ENCODE measurements at regions not wholly inside any gene's neighbourhood (a gene's known extent, or its start where the extent isn't known, plus 50 kb on each side); places are given as distances from the start of the nearest gene placed in this dataset.

DNA sequence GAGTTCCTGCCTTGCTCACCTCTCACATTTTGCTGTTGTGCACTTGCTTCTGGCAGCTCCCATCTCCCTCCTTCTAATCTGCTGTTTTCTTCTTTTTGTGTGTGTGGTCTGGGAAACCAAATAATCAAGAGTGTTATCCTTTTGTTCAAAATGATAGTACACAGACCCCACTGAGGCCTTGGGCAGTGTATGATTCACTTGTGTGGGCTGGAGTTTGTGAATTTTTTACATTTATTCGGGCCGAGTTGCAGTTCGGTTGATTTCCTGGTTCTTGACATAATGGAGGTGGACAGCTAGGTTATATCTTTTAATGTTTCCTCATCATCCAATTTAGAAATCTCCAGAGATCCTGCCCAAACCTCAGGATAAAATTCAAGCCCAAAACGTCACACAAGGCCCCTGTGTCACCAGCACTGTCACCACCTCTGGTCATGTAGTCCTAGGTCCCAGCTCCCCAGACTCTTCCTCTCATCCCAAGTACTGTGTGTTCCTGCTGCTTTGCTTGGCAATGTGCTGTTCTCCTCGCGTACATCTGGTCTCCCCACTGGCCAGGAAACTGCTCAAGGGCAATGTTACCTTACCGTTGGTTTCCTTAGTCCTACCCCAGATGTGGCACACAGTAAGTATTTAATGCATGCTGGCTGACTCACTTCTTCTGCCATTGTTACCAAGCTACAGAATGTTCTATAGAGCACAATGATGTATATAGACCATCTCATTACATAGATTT is 55.7 kb upstream of the PHACTR2 start:
- DNase-seq: no peak

DNA sequence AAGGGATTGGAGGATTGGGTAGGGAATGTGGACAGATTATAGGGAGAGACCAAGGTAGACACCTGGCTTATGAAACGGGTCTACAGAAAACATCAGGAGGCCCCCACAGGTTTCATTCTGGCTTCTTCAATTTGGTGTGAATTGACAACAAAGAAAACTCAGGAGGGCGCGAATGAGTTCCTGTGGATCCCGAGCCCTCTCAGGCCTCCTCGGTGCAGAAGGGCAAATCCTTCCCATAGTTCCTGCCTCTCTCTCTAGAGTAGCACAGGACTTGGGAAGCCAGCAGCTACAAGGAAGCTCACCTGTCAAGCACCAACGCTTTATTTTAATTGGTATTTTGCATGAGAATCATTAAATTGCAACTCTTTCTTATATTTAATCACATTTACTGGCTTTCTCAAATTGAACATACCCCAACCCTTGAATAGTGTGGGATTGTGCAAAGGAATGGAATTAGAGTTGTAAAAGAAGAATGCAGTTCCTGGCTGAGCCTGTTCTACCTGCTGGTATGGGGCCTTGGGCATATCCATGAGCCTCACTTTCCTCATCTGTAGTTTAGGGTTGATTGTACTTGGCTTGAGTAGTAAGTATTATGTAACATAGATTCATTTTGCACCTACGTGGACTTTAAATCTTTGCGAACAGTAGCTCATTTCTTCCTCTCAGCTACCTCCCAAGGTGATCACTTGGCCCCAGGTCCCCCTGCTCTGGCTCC is 56.4 kb upstream of the PHACTR2 start:
- DNase-seq: no peak

DNA sequence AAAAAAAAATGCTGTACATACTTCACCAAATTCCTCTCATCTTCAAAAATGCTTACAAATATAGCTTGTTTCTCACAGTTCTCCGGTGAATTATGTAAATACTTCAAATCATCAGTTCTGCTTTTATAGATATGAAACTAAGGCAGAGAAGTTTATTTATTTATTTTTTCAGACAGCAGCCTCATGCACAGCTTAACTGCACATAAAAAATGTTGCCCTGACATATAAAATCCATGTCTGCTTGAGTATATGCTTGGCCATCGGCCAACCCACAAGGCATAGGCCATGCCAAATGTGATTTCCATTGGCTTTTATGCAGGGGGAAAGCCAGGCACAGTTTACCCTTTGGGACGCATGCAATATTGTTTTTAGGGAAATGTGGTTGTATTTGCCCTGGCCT is 57.3 kb upstream of the PHACTR2 start:
- no peak for DNase-seq

DNA sequence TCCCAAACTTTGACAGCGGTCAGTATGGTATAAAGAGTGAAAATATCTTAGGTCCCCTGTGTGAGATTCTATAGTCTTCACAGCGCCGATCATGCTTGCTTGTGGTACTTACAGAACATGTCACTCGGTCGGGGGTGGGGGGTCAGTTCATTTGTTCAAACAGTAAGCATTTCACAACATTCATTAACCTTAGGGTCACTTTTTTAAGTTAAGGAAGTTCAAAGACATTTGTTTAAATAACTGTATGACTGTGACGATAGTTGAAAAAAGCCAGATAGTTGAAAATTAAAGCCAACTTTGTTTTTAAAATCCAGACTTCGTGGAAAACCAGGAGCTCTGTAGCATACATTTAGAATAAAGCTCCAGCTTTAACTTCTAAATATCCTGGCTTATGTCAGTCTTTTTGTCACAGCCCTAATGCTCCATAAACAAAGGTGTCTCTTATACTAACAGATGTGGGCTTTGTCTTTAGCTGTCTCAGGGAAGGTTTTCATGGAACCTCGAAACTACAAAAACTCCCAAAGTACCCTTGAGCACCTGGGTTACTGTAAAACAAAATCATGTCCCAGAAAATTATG is 57.9 kb upstream of the PHACTR2 start:
- DNase-seq: no peak

GRCh38 chr6:143616741-143617140 is 61.0 kb upstream of the PHACTR2 start:
- DNase-seq: no peak

DNA sequence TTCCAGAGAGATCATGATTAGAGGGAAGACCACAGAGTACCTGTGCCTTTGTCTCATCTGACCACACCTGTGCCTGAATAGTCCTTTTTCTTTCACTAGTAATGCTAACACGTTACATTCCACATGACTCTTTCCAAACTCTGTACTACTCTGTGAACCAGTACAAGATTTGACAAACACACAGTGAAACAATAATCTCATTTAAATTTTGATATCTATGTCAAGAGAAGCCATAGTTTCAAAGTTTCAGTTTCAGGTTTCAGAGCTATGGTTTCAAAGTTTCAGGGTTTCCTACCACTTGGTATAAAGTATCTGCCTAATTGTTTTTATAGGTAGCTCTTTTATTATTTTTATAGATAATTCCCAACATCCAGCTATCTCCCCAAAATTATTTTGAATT is 62.0 kb upstream of the PHACTR2 start:
- no peak for DNase-seq

DNA sequence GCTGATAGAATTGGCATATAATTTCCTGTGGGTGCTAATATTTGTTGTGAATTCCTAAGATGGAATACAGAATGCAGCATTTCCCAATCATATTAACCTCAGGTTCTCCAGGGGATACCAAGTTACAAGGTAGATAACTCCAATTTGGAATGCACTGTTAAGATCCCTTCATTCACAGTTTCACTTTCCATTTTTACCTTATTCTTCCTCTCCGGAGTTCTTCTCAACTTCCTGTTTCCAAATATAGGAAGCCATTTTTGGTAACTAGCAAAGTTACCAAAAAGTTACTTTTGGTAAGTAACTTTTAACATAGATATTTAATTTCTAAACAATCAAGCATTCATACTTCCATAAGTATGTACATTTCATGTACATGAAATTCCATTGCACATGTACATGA is 63.5 kb upstream of the PHACTR2 start:
- DNase-seq: no peak

GRCh38 chr6:143613749-143614148 is 64.0 kb upstream of the PHACTR2 start:
- no peak for DNase-seq

- no peak for DNase-seq
Observed at GRCh38 chr6:143612186-143612585, 65.6 kb upstream of the PHACTR2 start.

- DNase-seq: no peak
Observed at GRCh38 chr6:143611580-143611979, 66.2 kb upstream of the PHACTR2 start.

DNA sequence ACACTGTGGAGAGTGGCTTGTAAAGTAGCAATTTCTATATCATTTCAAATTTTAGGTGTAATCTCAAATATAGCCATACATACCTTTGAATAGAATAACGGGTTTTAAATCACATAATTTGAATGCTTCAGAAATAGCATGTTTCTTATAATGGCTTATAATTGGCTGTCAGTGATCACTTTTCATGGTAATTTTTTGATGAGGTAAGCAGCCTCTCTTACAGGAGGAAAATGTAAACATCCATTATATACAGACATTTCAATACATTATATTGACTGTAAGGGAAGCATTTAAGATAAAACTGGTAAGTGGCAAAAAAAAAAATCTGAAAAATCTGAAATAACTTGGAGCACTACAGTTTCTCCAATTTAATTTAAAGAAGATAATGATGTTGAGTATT is 67.8 kb upstream of the PHACTR2 start:
- DNase-seq: no peak

GRCh38 chr6:143609501-143609900 is 68.3 kb upstream of the PHACTR2 start:
- no peak for DNase-seq

DNA sequence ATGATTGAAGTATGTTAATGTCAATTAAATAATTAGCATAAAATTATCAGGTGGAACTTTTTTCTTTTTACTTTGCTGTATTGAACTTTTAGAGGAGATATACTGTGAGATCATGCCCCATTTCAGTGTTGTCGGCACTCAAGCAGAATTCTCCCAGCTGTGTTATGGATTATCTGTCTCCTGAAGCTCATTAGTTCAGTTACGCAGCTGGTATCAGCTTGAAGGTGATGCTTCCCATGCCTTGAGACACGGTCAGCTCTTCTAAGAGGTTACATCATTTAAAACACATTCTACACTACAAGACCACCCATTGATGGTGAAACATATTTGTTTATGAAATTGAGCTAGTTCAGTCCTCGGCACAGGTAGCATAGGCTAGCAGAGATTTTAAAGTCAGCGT is 68.9 kb upstream of the PHACTR2 start:
- no peak for DNase-seq

GRCh38 chr6:143607974-143608373 is 69.8 kb upstream of the PHACTR2 start:
- no peak for DNase-seq

GRCh38 chr6:143607168-143607567 is 70.6 kb upstream of the PHACTR2 start:
- DNase-seq: no peak

GRCh38 chr6:143605906-143606521 is 71.8 kb upstream of the PHACTR2 start:
- DNase-seq: no peak

DNA sequence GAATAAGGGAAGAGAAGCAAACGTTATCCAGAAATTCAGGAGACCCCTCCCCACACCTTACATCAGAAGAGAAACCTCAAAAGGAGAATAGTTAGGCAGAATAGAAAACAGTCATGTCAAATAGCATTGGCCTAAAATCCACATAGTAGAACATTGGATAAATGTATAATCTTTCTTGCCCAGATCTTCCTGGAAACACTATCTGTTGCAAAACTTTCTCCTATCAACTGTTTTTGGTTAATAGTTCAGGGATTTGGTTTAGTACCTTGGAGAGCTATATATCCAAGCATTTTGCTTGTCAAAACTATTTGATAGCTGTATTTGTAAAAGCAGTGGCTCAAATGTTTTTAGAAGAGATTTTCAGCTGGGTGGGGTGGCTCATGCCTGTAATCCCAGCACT is 74.3 kb upstream of the PHACTR2 start:
- no peak for DNase-seq

DNA sequence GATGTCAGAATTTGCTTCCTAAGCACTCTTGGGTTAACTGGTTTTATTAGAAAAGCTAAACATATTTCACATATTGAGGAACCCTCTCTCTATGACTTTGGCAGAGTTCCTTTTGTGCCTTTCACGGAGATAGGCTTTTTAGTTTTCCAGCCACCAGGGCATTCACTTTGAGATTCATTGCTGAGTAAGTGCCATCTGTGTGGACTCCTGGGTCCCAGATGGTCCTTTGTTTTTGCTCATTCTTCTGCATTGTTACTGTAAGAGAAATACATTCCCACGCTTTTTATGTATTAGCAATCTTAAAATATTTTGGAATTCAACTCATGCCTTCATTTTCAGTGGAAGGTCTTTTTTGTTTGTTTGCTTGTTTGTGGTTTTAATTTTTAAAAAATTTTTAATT is 76.3 kb upstream of the PHACTR2 start:
- DNase-seq: no peak

DNA sequence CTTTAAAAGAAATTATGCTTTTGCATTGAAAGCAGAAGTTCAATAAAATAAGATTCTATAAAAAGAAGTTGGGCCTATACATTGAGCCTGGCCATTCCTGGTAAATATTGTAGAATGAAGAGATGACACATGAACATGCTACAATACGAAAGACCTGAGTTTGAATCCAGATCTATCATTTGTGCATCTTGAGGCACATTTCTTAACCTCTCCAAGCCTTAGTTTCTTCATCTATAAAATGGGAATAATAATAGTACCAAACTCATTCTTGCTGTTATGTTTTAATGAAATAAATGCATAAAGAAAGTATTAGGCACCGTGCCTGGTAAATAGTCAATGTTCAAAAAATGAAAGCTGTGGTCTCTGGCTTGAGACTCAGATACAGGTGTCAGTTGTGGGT is 76.9 kb upstream of the PHACTR2 start:
- DNase-seq: no peak

DNA sequence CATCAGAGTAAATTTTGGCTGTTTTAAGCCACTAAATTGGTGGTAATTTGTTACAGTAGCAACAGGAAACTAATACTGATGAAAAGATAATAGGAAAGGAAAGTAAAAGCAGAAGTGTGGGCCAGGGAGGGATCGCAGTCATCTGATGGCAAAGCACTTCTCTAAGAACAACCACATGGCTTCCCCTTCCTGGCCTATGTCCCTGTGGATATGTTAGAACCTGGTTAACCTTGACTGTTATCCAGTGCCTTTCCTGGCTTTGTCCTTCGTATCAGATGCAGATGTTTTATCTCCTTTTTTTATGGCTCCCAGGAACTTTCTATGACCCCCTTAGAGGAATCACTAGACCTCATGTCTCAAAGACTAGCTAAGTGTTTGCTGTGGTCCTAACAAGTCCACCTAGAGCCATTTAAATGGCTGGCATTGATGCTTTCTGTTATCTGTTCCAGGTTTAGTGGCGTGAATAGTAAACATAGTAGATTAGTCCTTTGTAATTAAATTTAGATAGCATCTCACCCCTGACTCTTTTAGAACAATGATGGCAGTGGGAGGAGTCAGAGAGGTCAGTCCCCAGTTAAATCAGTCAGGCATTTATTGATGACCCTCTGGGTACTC is 79.2 kb upstream of the PHACTR2 start:
- DNase-seq: no peak

DNA sequence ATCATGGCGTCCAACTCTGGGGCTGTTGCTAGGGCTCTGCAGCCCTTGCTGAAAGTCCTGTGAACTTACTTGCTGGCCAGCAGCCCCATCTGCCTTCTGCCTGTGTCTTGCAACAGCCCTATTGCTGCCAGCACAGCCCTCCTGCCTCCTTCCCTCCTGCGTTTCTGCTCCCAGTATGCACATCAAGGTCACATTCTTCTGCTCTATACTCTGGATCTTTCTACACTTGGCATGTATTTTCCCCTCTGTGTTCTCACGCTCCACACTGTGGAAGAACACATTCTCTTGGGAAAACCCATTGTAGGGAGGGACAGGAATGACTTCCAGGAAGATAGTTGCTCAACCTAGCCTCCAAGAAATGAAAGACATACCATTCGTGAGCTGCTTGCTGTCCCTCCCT is 80.9 kb upstream of the PHACTR2 start:
- no peak for DNase-seq

DNA sequence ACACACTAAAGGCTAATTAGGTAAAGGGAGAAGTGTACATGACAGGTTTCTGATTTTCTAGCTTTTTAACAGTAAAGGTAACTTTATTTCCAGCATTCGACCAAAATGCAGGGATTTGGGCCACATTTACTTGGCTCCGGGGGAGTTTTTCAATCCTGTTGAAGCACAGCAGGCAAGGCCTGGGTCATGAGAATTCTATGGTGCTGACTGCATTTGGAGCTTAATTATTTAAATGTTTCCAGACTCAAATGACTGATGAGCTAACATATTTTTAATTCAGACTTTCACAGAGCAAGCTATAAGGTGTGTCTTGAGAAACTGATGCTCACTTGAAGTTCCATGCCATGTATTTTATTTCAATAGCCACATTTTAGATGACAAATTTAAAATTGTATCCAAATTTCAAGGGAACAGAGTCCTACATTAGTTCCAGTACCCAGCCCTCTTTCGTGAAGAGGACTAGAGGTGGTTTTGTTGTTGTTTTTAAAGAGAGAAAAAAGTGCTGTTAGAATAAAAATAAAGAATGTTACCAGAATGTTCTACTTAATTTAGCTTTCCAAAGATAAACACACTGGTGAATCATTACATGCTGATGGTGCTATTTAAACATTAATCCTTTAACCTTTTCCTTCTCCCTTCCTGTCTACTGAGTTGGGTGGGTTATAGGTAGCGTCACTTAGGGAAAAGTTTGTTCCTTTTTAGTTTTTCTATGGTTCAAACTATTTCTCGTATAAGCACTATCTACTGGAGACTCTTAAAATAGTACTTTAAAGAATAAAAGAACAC is 82.3 kb upstream of the PHACTR2 start:
- DNase-seq: no peak

DNA sequence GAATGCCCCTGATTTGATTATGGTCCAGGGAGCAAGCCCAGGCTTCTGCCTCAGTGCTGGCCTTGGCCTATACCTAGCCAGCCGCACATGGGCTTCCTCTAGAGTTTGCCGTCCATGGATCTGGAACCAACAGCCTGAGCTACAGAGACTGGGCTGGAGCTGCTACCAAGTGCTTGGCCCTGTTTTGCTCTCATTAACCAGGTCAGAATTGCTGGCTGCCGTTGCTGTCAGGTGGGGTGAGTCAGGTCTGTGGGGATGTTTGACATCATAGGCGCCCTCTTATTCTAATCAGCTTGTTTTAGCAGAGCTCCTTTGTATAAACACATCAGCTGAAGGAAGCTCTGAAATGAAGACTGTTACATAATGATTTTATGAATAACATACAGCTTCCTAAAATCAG is 83.1 kb upstream of the PHACTR2 start:
- peak; percentile 6 for DNase-seq

All from stimulated activated naive CD4-positive, alpha-beta T cell treated with Interleukin-2 at 50 U/mL for 16 hours (primary cell).